Endometrium (tissue), 2 donors: ENCODE measurements at regions not wholly inside any gene's neighbourhood (a gene's known extent, or its start where the extent isn't known, plus 50 kb on each side); places are given as distances from the start of the nearest gene placed in this dataset.
"Not testable (repeated sequence)": the region's sequence is repeated elsewhere in the genome, so short reads cannot be mapped to it uniquely, and the experiment has no call there.

Source experiments
- FAIRE-seq: peaks from 2 replicates; lab custom pipeline; 2012; peaks lifted over from hg19 to GRCh38; lab: Jason Lieb, UNC
- donor health status: control.
- donor health status: control.

DNA sequence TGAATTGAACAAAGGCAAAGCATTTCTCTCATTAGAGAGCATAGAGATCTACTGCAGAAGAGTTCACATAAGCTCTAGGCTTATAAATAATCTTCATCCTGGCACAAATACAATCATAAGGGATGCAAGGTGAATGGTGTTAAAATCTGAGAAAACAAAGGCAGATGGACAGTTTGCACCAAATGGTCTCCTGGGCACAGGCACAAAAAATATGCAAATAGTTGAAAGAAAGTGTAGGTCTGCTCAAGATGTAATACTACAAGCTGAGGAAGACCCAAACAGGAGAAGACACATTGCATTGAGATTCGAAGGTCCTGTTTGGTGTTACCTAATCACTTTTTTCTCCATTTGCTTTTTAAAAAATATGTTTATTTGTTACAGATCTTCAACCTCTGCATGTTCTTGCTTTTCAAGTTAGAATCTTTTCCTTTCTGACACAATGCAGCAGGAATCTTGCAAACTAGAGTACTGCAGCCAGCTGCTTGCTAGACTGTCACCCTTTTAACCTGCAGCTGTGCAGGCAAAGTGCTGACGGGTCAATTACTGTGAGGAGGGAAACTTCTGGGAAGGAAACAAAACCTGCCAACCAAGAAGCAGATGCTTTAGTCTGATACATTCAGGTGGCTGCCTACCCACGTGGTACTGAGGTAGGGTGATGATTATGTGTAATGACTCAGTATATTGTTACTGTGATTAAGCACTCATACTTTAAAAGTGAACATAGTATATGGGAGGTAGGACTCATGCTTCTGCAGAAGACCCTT, 1048.6 kb upstream of the SEMA6A start:
- no peak for FAIRE-seq

- no peak for FAIRE-seq
Measured at GRCh38 chr5:117621921-117622320, 1047.3 kb upstream of the SEMA6A start.

GRCh38 chr5:117615226-117615625, 1040.6 kb upstream of the SEMA6A start:
- FAIRE-seq, result no peak

DNA sequence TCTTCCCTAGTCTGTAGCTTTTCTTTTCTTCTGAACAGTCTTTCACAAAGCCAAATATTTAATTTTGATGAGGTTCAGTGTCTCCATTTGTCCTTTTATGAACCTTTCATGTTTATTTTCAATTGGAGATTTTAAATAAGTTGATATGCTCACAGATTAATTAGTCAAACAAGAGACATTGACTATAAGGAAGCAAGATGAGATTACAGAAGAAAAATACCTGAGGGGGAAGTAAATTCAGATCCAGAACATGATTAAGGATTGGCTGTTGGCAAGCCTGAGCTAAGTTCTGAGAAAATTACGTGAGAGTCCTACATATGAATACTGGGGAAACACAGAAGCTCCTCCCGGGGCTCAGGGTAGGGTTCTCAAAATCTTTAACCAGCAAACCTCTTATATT, 1039.8 kb upstream of the SEMA6A start:
- no peak for FAIRE-seq

- FAIRE-seq, result no peak
Measured at GRCh38 chr5:117604845-117605244, 1030.2 kb upstream of the SEMA6A start.

DNA sequence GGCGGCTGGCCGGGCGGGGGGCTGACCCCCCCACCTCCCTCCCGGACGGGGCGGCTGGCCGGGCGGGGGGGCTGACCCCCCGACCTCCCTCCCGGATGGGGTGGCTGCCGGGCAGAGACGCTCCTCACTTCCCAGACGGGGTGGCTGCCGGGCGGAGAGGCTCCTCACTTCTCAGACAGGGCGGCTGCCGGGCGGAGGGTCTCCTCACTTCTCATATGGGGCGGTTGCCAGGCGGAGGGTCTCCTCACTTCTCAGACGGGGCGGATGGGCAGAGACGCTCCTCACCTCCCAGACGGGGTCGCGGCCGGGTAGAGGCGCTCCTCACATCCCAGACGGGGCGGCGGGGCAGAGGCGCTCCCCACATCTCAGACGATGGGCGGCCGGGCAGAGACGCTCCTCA, 1025.2 kb upstream of the SEMA6A start:
- FAIRE-seq, result not testable (repeated sequence)

DNA sequence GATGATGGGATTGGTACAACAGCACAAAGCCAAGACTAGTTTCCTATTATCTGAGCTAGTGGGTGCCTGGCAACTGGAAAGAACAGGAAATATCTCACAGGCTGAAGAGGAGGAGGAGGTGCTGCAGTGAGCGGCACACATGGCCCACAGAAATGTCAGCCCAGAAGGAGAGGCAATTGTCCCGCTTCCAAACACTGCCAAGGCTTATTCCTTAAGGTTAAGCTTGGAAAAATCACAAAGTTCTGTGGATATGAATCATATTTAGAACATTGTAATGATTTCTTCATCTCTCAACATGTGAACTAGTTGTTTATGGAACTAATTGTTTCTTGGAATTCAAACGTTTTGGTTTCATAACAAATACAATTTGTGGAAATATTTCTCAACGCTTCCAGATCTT, 1019.5 kb upstream of the SEMA6A start:
- no peak for FAIRE-seq

DNA sequence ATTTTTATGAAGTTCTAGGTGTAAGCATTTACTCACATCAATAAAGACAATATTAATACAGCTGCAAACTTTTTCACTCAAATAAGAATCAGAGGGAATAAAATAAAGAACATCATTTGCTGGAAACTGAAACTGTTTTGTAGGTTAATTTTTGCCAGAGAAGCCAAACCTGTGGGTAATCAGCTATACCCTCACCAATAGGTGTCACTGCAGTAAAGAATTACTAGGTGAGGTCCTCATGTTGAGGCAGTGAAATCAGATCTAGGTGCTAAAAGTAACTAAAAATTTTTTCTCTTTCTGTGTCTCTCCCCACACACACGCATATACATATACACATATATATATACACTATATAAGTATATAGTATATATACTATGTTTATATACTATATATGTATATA, 1016.3 kb upstream of the SEMA6A start:
- no peak for FAIRE-seq

DNA sequence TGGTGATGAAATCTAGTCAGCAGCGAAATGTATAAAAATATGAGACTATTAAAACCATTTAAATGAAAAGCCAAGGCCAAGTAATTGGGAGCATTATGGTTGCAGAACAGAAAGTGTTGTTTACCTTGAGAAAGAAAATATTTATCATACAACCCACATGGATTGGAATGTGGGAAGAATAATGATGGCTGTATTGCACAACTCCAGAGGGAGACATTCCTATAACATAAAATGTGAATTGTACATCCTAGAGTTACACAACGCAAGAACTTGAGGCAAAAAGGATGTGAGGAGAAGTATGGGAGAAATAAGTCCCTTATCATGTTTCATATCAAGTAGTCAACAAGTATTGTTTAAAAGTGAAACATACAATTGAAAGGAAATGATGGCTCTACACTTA, 1014.0 kb upstream of the SEMA6A start:
- no peak for FAIRE-seq

- no peak for FAIRE-seq
Measured at GRCh38 chr5:117587111-117587510, 1012.5 kb upstream of the SEMA6A start.

DNA sequence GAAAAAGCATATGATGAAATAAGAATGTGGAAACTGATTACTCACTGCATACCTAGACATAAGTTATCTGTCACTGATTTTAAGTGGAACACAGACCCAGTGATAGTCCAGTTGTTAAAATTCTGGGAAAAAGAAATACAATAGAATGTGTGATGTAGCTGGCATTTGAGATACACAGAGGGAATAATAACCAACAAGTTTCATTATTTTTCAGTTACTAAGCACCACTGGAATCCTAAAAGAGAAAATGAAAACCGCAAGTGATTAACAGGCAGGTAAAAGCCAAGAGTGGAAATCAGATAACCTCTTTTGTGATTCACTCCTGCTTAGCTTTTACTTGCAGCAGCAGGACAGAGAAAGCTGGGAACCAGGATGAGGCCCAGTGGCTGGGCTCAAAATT, 994.0 kb upstream of the SEMA6A start:
- FAIRE-seq, result no peak

- FAIRE-seq, result no peak
Measured at GRCh38 chr5:117568126-117568525, 993.5 kb upstream of the SEMA6A start.

DNA sequence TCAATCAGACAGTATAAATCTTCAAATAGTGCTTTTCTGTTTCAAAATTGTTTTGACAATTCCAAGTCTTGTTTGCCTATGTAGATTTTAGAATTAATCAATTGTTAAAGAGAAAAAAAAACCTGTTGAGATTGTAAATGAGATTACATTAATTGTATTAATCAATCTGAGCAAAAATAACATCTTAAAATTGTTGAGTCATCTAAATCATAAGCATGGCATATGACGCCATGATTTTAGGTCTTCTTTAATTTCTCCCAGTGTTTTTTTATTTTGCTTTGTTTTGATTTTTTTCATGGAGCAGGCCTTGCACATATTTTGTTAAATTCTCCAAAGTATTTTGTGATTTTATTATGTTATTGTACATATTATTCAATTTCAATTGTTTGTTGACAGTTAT, 988.0 kb upstream of the SEMA6A start:
- FAIRE-seq, result no peak

DNA sequence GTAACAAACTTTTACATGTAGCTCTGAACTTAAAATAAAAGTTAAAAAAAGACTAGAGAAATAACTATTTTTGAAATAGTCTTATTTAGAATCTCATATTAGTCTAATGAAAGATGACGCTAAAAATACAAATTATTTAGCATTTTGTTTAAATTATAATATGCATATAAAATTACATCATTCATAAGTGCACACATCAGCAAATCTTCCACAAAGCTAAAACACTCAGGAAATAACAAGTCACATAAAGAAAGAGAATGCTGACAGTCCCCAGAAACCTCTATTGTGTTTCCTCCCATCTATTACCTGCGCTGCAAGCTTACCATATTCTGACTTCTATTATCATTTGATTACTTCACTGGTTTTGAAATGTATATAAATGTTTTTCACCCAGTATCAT, 986.9 kb upstream of the SEMA6A start:
- FAIRE-seq, result no peak

- FAIRE-seq, result no peak
Measured at GRCh38 chr5:117559005-117559844, 984.6 kb upstream of the SEMA6A start.

DNA sequence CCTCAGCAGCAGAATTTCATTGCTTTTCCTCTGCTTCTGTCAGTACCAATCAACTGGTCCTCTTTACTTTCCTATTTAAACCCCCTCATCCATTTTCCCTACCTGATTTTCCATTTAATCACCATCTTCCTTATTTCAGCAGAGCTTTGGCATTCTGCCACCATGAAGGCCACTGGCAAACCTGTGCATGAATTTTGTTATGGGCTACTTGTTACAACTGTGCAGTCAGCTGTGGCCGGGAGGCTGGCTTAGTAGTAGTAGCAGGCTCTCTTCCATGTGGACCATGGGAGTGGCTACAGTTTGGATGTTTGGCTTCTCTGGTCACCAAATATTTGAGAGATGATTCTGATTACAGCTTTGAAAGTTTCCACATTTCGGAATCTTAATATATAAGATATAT, 976.6 kb upstream of the SEMA6A start:
- FAIRE-seq, result no peak

- no peak for FAIRE-seq
Measured at GRCh38 chr5:117547192-117547591, 972.6 kb upstream of the SEMA6A start.

GRCh38 chr5:117539692-117540091, 965.1 kb upstream of the SEMA6A start:
- no peak for FAIRE-seq

- no peak for FAIRE-seq
Measured at GRCh38 chr5:117533792-117534191, 959.2 kb upstream of the SEMA6A start.

DNA sequence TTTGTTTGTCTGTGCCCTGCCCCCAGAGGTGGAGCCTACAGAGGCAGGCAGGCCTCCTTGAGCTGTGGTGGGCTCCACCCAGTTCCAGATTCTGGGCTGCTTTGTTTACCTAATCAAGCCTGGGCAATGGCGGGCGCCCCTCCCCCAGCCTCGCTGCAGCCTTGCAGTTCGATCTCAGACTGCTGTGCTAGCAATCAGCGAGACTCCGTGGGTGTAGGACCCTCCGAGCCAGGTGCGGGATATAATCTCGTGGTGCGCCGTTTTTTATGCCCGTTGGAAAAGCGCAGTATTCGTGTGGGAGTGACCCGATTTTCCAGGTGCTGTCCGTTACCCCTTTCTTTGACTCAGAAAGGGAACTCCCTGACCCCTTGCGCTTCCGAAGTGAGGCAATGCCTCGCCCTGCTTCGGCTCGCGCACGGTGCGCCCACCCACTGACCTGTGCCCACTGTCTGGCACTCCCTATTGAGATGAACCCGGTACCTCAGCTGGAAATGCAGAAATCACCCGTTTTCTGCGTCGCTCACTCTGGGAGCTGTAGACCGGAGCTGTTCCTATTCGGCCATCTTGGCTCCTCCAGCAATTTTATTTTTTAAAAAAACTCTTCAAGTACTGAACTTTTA, 958.5 kb upstream of the SEMA6A start:
- not testable (repeated sequence) for FAIRE-seq

- no peak for FAIRE-seq
Measured at GRCh38 chr5:117519957-117520500, 945.4 kb upstream of the SEMA6A start.

DNA sequence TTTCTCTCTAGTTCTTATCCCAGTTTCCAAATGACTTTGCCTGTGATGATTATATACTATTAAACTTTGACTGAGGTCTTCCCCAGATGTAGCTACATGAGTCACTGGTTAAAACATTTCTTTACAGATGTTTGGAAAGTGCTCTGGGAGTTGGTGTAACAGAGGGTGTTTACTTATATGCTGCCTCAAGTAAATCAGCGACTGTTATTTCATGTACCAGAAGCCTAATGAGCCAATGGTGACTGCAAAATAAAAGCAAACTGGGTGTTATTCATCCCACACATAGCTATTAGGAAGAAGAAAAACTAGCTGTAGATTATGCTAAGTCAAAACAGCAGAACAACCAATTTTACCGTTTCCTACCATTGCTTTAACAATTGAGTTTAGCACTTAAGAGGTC, 929.7 kb upstream of the SEMA6A start:
- peak; percentile 90 for FAIRE-seq

DNA sequence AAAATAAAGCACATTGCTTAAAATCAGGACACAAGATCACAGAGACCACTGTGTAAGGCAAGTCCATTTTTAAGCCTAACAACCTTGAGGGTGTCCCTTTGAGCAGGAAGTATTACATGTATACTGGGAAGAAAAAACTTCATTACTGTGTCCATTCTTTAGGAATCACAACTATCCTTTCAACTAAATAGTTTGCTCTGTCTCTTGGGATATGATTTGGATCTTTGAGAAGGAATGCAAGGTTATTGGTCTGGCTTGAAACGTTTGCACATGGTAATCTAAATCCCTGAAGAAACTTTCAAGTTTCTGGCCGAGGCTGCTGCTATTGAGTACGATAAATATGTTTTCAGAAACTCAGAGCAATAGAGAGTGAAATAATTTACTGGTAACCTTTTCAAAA, 923.0 kb upstream of the SEMA6A start:
- no peak for FAIRE-seq
